IPS-NIHi11 (cell line): ENCODE measurements at regions not wholly inside any gene's neighbourhood (a gene's known extent, or its start where the extent isn't known, plus 50 kb on each side); places are given as distances from the start of the nearest gene placed in this dataset.
A peak's percentile ranks its signal among the peaks of the same experiment; 100 is the strongest.
"Not testable (repeated sequence)": the region's sequence is repeated elsewhere in the genome, so short reads cannot be mapped to it uniquely, and the experiment has no call there.

Experiments
- DNase-seq: peaks from one replicate; pipeline ENCODE4 v3.0.0; 2012; ENCODE audit warnings: mixed read lengths, low spot score

DNA sequence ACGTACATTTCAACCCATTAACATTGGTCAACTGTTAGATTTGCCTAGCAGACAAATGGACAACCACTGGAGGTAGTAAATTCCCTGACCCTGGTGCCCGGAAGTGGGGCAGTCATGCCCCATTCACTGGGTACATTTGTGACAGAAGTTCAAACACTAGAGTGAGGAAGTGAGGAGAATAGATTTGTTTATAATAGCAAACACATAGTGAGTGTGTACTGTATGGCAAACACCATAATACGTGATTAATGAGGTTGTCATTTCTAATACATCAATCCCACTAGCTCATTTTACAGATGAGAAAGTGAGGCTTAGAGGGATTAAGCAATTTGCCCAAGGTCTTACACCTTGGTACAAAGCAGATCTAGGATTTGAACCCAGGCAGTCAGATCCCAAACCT lies 181.9 kb upstream of the MKLN1 start:
- no peak for DNase-seq

DNA sequence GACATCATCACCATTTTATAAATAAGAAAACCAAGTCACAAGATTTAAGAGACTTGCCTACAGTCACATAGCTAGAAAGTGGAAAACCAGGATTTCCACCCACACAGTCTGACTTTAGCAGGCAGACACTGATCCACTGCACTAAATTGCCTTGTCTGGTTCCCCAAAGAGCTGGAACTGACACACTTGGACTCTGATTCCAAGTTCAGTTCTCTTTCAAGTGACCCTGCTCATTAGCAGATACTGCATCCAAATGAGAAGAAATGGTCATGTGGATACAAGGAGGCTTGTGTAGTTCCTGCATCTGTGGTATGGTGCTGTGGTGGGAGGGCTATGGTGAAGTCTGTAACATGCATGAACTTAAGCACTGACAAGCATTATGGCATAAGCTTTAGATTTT lies 180.1 kb upstream of the MKLN1 start:
- no peak for DNase-seq

DNA sequence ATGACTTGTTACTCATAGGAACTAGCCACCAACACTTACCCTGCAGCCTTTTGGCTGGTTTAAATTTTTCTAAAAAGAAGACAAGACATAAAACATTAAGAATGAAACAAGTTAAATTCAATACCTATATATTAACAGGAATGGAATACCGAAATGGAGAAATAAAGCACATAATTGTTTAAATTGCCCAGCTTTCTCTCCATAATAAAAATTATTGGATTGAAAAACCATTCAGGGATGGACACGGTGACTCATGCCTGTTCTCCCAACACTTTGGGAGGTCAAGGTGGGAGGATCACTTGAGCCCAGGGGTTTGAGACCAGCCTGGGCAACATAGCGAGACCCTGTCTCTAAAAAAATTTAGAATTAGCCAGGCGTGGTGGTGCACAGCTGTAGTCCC lies 179.4 kb upstream of the MKLN1 start:
- no peak for DNase-seq

DNA sequence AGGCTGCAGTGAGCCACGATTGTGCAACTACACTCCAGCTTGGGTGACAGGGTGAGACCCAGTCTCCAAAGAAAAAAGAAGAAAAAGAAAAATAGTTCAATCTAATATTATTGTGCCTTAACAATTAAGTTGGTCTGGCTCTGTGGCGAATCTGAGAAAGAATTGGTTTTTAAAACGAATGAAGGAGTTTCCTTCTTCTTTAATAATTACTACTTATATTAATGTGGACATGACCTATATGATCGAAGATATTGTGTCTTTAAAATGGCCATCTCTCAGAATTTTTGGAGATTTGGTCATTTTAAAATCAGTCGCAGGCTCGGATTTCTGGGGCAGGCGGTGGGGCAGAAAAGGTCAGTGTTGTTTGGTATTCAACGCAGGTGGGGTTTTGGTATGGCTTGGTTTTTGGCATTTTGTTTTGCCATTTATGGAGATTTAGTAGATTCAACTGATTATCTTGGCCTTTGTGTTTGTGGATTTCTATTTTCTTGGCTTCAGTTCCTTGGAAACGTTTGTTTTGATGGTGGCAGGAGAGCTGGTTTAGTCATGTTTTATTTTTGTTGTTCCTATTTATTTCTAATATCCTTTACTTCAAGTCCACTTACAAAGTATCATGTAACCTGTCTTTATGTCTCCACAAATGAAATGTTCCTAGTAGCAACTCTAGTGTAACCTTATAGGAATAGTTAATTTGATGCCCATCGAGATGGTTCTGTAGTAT lies 178.8 kb upstream of the MKLN1 start:
- DNase-seq = no peak

DNA sequence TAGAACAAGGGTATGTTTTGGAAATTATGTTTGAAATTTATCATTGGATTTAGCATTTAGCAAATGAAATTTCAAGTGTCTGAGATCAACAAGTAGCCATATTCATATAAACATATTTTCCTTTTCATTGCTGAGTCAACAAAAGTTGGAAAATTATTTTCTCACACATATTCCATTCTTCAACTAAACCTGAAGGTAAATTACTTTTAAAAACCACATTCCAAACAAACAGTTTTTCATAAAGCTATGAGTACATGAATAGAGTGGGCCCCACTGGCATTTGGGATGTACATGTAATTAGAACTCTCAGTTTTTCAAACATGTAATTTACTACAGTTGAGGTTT lies 178.3 kb upstream of the MKLN1 start:
- no peak for DNase-seq

DNA sequence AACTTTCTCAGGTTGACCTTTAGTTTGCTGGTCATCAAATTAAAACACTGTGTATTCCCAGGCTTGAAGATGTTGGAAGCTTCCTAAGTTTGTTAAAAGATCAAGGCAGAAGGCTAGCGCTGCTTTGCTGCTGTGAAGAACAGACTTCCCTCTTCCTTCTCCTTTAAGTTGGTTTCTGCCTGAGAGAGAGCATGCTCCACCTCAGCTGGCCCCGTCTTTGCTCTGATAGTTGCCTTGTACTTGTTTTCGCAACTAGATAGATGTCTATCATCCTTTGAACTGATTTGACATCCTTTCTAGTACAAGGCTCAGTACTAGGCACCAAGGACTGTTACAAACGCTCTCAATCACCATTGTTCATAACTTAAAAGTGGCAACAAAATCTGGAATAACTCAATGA lies 177.8 kb upstream of the MKLN1 start:
- no peak for DNase-seq

DNA sequence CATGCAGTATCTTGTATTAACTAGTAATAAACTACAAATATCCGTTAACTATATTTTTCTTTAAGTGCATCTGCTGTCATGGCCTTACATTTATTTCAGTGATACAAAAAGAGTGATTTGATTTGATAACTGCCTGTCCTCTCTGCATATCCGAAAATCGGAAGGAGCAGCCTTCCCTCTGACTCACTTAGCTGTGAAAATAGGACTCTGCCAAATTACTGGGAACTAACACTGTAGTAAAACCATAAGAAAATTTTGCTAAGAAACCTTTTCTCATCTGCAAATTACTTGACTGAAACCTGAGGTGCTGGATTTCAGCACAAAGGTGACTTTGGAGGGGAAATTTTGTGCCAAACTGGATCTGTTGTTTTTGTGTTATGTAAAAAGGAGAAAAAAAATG lies 176.6 kb upstream of the MKLN1 start:
- DNase-seq = no peak

DNA sequence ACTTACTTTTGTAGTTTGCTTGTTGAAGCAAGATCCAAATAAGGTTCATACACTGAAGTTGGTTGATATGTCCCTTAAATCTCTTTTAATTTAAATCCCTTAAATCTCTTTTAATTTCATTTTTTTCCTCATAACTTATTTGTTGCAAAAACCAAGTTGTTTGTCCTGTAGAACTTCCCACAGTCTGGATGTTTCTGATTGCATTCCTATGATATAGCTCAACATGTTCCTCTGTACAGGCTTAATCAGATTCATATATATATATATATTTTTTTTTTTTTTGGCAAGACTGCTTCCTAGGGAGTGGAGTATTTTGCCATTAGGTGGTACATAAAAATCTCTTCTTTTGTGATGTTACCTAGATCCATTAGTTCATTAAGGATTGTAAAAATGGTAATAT lies 174.9 kb upstream of the MKLN1 start:
- DNase-seq = no peak

DNA sequence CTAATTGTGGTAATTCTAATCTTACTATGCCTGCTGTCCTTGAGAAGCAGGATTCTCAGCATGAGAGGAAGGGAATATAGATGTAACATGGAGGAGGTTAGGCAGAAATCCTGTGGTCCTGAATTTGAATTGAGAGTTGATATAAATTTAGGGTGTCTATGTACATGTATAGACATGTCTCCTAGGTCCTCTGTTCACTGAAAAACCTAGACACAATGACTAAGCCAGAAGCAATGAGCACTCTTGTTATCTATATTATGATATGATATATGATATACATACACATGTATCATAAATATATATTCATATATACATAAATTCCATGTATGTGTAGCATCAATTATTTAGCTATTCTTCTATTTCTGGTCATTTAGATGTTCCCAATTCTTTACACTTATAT lies 173.3 kb upstream of the MKLN1 start:
- DNase-seq = no peak

DNA sequence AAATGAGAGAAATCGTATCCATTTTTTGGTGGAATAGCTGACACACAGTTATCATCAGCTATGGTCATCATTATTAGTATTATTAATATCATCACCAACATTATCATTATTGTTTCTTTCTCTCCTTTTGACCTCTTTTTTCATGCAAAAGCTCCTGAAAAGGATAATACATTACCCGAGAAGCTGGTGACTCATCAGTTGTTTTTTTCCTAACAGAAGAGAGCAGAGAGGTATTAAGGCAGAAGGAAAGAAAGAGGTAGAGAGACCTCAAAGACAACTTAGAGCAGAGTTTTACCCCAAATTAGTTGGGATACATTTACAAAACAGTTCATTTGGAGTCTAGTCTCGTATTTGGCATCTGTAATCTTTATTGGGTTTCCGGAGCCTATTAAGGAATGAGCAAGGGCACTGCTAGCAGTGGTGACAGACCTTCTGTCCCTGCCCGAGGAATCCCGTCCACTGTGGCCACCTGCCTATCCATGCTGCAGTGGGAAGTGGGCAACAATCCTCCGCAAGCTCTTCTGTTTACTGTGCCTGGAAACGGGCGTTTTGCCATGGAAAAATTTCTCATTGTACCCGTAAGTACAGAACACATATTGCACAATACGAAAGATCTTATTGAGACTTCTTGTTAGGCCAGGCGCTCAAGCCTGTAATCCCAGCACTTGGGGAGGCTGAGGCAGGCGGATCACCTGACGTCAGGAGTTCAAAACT lies 170.0 kb upstream of the MKLN1 start:
- DNase-seq = no peak

DNA sequence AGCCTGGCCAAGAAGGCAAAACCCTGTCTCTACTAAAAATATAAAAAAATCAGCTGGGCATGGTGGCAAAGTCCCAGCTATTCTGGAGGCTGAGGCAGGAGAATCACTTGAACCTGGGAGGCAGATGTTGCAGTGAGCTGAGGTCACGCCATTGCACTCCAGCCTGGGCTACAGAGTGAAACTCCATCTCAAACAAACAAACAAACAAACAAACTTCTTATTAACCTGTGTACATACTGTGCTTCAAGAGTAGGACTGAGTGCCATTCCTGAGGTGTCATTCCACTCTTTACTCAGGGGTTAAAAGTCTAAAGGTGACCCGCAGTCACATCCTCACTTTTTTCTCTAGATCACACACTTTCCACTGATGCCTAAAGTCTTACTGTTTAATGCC lies 169.4 kb upstream of the MKLN1 start:
- not testable (repeated sequence) for DNase-seq

DNA sequence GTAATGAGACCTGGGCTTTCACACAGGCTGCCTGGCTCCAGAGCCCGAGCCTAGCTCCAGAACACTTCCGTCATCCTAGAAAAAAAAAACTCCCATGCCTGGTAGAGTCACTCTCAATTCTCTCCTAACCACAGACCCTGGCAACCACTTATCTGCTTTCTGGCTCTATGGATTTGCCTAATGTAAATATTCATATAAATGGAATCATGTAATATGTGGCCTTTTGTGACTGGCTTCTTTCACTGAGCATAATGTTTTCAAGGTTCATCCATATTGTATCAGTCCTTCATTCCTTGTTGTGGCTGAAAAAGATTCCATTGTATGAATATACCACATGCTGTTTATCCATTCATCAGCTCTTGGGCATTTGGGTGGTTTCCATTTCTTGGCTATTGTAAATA lies 167.7 kb upstream of the MKLN1 start:
- no peak for DNase-seq

DNA sequence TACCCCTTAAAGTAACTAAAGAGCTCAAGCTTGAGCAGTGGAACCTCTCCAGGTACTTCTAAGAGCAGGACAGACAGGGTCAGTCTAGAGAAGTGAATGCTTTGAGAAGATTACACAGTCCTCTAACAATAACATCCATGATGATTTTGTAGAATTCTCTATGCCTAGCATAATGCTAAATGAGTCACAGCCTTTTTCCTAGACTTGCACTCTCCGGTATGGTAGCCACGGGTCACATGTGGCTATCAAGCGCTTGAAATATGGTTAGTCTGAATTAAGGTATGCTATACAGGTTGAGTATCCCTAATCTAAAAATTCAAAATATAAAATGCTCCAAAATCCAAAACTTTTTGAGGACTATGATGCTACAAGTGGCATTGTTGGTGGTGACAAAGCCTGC lies 166.6 kb upstream of the MKLN1 start:
- no peak for DNase-seq

DNA sequence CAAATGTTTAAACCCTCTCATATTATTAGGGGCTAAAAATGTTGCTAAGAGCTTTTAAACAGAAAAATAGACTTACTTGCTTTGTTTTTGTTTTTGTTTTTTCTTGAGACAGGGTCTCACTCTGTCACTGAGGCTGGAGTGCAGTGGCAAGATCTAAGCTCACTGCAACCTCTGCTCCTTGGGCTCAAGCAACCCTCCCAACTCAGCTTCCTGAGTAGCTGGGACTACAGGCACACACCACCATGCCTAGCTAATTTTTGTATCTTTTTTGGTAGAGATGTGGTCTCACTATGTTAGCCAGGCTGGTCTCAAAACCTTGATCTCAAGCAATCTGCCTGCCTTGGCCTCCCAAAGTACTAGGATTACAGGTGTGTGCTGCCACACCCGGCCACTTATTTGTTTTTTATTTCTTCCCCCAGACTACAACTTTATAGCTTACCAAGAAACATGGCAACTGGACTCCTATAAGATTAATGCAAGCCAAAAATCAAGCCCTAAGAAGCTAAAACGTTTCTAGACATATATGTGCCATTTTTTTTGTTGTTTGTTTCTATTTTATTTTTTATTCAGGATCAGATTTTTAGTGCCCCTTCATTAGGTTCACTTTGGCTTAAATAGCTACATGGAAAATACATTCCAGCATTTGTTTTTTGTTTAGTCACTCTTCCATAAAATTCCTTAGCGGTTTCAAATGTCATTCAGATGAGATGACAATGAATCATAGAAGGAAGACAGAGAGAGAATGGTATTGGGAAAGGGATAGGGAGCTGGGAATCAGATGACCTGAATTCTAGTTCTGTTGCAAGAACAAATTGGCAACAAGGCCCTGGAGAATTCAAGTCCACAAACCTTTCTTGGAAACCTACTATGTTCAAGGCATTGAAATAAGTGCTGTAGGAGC lies 163.4 kb upstream of the MKLN1 start:
- DNase-seq = peak; percentile 15

DNA sequence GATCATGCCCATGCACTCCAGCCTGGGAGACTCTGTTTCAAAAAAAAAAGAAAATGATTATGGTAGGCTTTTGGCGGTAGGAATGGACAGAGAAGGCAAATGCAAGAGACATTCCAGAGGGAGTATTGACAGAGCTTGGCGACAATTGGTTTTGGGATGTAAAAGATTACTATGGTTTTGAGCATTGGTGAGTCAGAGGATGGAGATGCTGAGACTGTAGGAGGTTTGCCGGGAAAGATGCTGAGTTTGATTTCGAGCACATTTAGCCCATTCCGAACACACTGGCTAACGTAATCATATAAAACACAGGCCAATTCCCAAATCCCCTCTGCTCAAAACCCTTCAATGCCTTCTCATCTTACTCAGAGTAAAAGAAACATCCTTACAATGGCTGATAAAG lies 161.6 kb upstream of the MKLN1 start:
- DNase-seq = no peak

DNA sequence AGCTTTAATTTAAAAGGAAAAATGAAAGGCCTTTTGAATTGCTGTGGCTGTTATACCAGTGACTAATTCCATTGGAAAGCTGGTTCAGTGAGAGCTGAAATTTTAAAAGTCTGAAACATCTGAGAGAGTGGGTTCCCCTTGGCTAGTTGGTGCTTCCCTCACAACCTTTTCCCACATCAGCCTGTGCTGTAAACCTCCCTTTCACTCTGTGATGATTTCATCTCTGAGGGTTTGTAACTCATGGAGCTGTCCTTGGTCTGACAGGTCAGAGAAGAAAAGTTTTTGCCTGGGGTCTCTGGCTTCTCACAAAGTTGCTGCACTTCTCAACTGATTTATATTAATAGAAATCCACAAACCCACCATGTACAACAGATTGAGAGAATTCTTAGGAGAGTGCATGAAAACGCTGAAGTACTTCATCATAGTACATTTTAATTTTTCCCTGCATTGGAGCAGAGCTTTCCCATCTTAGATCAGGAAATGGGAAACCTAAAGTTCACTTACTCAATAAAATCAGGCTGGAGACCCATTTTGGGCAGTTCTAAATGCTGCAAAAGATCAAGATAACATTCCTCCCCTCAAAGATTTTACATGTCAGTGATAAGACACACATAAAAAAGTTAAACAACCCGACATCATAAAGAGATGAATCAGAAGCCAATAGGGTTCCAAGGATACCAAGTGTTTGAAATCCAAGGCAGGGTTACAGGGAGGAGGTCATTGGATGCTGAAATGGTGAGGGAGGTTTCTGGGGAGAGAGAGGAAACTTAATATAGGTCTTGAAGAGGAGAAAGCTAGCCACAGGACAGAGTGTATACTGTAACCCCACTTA lies 157.0 kb upstream of the MKLN1 start:
- DNase-seq = peak; percentile 59

DNA sequence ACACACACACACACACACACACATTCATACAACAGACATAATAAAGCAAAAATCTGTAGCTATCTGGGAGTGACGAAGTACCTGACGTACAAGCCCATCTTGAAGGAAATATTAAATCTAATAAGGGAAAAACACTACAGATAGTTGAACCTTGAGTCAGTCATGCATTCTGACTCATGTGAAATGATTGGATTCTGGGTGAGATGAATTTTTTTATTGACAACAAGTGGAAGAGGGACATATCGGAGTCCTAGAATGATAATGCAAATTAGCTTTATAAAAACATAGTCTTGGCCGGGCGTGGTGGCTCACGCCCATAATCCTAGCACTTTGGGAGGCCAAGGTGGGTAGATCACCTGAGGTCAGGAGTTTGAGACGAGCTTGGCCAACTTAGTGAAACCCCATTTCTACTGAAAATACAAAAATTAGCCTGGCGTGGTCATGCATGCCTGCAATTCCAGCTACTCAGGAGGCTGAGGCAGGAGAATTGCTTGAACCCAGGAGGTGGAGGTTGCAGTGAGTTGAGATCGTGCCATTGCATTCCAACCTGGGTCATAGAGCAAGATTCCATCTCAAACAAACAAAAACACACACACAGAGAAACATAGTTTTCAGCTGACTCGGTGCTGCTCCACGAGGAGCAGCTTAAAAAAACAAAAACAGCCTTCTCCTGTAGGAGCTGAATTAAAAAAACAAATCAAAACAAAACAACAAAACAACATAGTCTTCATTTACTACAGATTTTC lies 154.4 kb upstream of the MKLN1 start:
- no peak for DNase-seq

DNA sequence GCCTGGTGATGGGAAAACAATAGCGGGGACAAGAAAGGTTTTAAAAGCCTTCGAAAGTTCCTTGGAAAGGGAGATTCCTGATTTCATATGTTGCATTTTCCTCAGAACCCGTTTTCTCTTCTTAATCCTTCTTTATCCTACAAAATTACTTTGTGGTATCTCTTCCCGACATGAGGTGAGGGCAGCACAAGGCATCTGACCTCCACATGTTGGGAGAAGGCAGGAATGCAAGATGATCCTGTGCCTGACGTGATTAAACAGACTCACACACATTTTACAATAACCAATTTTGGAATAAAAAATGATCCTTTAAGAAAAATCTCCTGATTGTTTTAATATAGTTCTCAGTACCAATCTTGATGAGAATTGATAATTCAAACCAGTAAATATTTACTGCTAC lies 153.3 kb upstream of the MKLN1 start:
- DNase-seq = no peak

DNA sequence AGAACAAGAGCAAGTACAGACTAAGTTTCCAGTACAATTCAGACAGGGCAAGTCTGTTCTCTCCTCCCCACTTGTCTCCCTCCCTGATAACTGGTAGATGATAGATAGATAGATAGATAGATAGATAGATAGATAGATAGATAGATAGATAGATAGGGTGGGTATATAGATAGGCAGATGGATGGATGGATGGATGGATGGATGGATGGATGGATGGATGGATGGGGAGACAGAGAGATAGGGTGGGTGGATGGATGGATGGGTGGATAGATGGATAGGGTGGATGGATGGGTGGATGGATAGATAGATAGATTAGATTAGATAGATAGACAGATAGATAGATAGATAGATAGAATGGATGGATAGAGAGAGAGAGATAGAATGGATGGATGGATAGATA lies 152.8 kb upstream of the MKLN1 start:
- DNase-seq = no peak

DNA sequence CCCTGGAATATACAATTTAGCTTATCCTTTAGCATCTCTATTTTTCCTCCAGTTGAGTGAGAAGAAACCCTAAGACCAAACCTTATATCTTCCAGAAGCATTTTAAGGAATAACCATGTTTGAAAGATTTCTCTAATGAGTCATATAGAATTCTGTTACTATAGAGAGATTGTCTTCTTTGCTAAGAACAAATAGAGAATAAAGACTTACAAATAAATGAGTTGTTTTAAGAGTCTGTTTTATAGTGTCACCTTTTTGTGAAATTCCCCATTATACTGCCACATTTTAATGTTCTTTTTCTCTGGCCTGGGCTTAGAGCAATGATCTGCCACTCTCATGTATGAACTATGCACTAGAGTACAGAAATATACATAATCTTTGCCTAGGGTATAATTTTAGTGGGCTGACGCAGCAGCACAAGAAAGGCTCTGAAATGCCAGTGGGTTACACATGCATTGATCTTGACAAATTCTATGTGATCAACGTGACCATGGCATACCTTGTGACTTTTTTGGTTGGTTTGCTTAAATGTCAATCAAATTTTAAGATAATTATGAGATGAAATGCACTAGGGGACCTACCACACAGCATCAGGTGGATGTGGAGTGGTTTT lies 145.1 kb upstream of the MKLN1 start:
- DNase-seq = no peak

DNA sequence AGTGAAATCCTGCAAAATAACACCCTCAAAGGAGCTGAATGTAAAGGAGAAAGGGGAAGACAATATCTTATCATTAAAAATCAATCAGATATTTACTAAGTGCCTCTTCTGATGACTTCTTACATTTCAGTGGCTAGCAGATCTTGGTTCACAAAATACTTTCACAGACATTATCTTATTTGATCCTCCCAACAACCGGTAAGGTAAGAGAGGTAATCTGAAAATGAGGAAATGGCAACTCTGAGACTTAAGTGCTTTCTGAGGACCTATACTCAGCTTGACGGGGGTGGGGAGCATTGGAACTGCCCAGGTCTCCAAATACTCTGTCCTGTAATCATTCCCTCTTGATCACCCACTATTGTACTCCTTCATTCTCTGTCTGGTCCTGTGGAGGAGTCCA lies 144.6 kb upstream of the MKLN1 start:
- DNase-seq = no peak
